ENCODE measurements at regions not wholly inside any gene's neighbourhood (a gene's known extent, or its start where the extent isn't known, plus 50 kb on each side); places are given as distances from the start of the nearest gene placed in this dataset.

DNA sequence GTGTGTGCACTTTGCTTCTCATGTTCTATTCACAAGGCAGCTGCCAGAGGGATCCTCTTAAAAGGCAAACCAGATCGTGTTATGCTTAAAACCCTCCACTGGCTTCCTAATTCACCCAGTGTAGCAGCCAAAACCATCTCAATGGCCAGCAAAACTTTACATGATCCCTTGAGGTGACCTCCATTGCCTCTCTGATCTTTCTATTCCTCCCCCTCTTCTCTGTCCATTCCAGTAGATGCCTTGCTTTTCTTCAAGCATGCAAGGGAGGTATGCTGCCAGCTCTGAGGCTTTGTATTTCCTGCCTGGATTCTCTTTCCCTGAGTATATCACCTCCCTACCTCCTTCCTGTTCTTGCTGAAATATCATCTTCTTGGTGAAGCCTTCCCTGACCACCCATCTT is 93.2 kb upstream of the KCNK2 start:
- no peak for TF ChIP-seq POLR2A (IDR thresholded peaks at IDR 0.05)
- TF ChIP-seq, protein P1, sequence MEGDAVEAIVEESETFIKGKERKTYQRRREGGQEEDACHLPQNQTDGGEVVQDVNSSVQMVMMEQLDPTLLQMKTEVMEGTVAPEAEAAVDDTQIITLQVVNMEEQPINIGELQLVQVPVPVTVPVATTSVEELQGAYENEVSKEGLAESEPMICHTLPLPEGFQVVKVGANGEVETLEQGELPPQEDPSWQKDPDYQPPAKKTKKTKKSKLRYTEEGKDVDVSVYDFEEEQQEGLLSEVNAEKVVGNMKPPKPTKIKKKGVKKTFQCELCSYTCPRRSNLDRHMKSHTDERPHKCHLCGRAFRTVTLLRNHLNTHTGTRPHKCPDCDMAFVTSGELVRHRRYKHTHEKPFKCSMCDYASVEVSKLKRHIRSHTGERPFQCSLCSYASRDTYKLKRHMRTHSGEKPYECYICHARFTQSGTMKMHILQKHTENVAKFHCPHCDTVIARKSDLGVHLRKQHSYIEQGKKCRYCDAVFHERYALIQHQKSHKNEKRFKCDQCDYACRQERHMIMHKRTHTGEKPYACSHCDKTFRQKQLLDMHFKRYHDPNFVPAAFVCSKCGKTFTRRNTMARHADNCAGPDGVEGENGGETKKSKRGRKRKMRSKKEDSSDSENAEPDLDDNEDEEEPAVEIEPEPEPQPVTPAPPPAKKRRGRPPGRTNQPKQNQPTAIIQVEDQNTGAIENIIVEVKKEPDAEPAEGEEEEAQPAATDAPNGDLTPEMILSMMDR (IDR thresholded peaks at IDR 0.05) = no peak

Measured in adrenal gland (tissue), 5 donors.